H1 (cell line): ENCODE measurements at regions not wholly inside any gene's neighbourhood (a gene's known extent, or its start where the extent isn't known, plus 50 kb on each side); places are given as distances from the start of the nearest gene placed in this dataset.

Experiments used
- CTCF ChIA-PET: fragments of 300-600 bp; sonication (Branson Sonifier 250); formaldehyde crosslinking; loops from one replicate; lab custom pipeline; 2021; ENCODE audit not compliant: partially characterized antibody; lab: Charles Lee
- POLR2A ChIA-PET: fragments of 300-600 bp; sonication (Branson Sonifier 250); formaldehyde crosslinking; loops from one replicate; lab custom pipeline; 2021; ENCODE audit warnings: inconsistent platforms; ENCODE audit not compliant: partially characterized antibody; lab: Charles Lee
- DNase-seq, 2 experiments: peaks; one replicate each; pipeline versions ENCODE4 v3.0.0 to v3.0.0-alpha.2; 2010 to 2022; ENCODE audit warnings: low spot score in 2 of 2, low read depth in 1 of 2, mixed read lengths in 1 of 2
- FAIRE-seq: peaks from 2 replicates; lab custom pipeline; 2011; peaks lifted over from hg19 to GRCh38; lab: Jason Lieb, UNC
- H2AFZ ChIP-seq: 2 replicates; pipeline ENCODE4 v1.8.1; 2012; ENCODE audit warnings: low read length, inconsistent platforms
- H2AK5ac ChIP-seq: 2 replicates; pipeline ENCODE4 v1.6.1; 2013; ENCODE audit warnings: low read depth, low read length
- H2BK120ac ChIP-seq: replicated peaks from 2 replicates; pipeline ENCODE3; 2013; ENCODE audit warnings: low read depth, low read length, inconsistent platforms
- H2BK12ac ChIP-seq: 2 replicates; pipeline ENCODE4 v1.6.1; 2013; ENCODE audit warnings: low read depth, low read length
- H2BK15ac ChIP-seq: 2 replicates; pipeline ENCODE4 v1.6.1; 2013; ENCODE audit warnings: low read length
- H2BK20ac ChIP-seq: 2 replicates; pipeline ENCODE4 v1.6.1; 2013; ENCODE audit warnings: low read length
- H2BK5ac ChIP-seq: 2 replicates; pipeline ENCODE4 v1.6.1; 2013; ENCODE audit warnings: low read depth, low read length
- H3K14ac ChIP-seq: 2 replicates; pipeline ENCODE4 v1.6.1; 2013; ENCODE audit warnings: inconsistent platforms; ENCODE audit not compliant: insufficient read length
- H3K18ac ChIP-seq: 2 replicates; pipeline ENCODE4 v1.6.1; 2013; ENCODE audit warnings: low read length; ENCODE audit errors: extremely low read depth
- H3K23ac ChIP-seq: 2 replicates; pipeline ENCODE4 v1.6.1; 2013; ENCODE audit warnings: inconsistent platforms; ENCODE audit not compliant: insufficient read length
- H3K23me2 ChIP-seq: 2 replicates; pipeline ENCODE4 v1.6.1; 2013; ENCODE audit warnings: low read depth, low read length
- H3K27ac ChIP-seq: 2 replicates; pipeline ENCODE4 v1.6.1; 2011; ENCODE audit warnings: low read depth, low read length, inconsistent platforms
- H3K27me3 ChIP-seq, 4 experiments: replicated peaks in 1 of 4; 1 replicate in 1 of 4; 2 replicates in 3 of 4; pipeline versions ENCODE4 v1.6.1 to v1.8.1; 2011 to 2013; ENCODE audit warnings: low read length in 3 of 4, mild to moderate bottlenecking in 3 of 4, inconsistent platforms in 2 of 4, mixed read lengths in 2 of 4, moderate library complexity in 1 of 4; ENCODE audit not compliant: control insufficient read depth in 3 of 4, insufficient read depth in 3 of 4; ENCODE audit errors: extremely low read depth in 1 of 4
- H3K36me3 ChIP-seq, 4 experiments: 2 replicates each; pipeline versions ENCODE4 v1.6.1 to v1.8.1; 2011 to 2013; ENCODE audit warnings: mild to moderate bottlenecking in 4 of 4, low read length in 3 of 4, moderate library complexity in 2 of 4, control low read depth in 1 of 4, inconsistent platforms in 1 of 4; ENCODE audit not compliant: insufficient read depth in 4 of 4, control insufficient read depth in 2 of 4
- H3K4ac ChIP-seq: replicated peaks from 2 replicates; pipeline ENCODE3; 2013; ENCODE audit warnings: low read length, low read depth, mixed read lengths, inconsistent platforms; ENCODE audit not compliant: insufficient read length
- H3K4me1 ChIP-seq, 4 experiments: replicated peaks in 1 of 4; 1 replicate in 1 of 4; 2 replicates in 3 of 4; pipeline versions ENCODE4 v1.6.1 to v1.8.1; 2011 to 2013; ENCODE audit warnings: low read length in 3 of 4, inconsistent platforms in 2 of 4, mixed read lengths in 1 of 4; ENCODE audit not compliant: insufficient read depth in 4 of 4, control insufficient read depth in 3 of 4
- H3K4me2 ChIP-seq, 2 experiments: 2 replicates each; pipeline versions ENCODE4 v1.6.1 to v1.8.1; 2011 to 2013; ENCODE audit warnings: low read depth in 2 of 2, low read length in 2 of 2, control low read depth in 1 of 2, inconsistent platforms in 1 of 2, mild to moderate bottlenecking in 1 of 2; ENCODE audit not compliant: insufficient read depth in 1 of 2
- H3K4me3 ChIP-seq, 4 experiments: fragments of 200-600, 300-600 bp in 1 of 4; sonication (generic), shearing (Covaris generic), sonication (Bioruptor Twin) in 1 of 4; 2 replicates each; pipeline versions ENCODE4 v1.5.1 to v1.8.1; 2011 to 2016; ENCODE audit warnings: low read length in 4 of 4, low read depth in 3 of 4, control low read depth in 2 of 4, inconsistent platforms in 2 of 4, mild to moderate bottlenecking in 2 of 4, mixed read lengths in 1 of 4, moderate library complexity in 1 of 4; ENCODE audit not compliant: insufficient read depth in 2 of 4; ENCODE audit errors: extremely low read depth in 1 of 4
- H3K56ac ChIP-seq: replicated peaks from 2 replicates; pipeline ENCODE3; 2013; ENCODE audit warnings: low read depth, mild to moderate bottlenecking, mixed read lengths, low read length, inconsistent platforms; ENCODE audit not compliant: insufficient read length
- H3K79me1 ChIP-seq: 2 replicates; pipeline ENCODE4 v1.6.1; 2013; ENCODE audit warnings: low read depth, low read length, control low read depth
- H3K79me2 ChIP-seq, 2 experiments: 2 replicates each; pipeline versions ENCODE4 v1.6.1 to v1.8.1; 2012 to 2013; ENCODE audit warnings: low read length in 2 of 2, mild to moderate bottlenecking in 2 of 2, inconsistent platforms in 1 of 2; ENCODE audit not compliant: insufficient read depth in 2 of 2, control insufficient read depth in 1 of 2
- H3K9ac ChIP-seq, 4 experiments: replicated peaks in 1 of 4; 1 replicate in 1 of 4; 2 replicates in 3 of 4; pipeline versions ENCODE4 v1.6.1 to v1.8.1; 2011 to 2013; ENCODE audit warnings: low read depth in 3 of 4, low read length in 3 of 4, control low read depth in 2 of 4, mild to moderate bottlenecking in 2 of 4, moderate library complexity in 2 of 4, inconsistent platforms in 1 of 4; ENCODE audit errors: extremely low read depth in 1 of 4
- H3K9me3 ChIP-seq, 2 experiments: 2 replicates each; pipeline versions ENCODE4 v1.6.1 to v1.8.1; 2012 to 2013; ENCODE audit warnings: mild to moderate bottlenecking in 2 of 2, moderate library complexity in 2 of 2, control low read depth in 1 of 2, inconsistent platforms in 1 of 2, low read depth in 1 of 2, low read length in 1 of 2, mixed read lengths in 1 of 2; ENCODE audit not compliant: insufficient read depth in 2 of 2
- H4K20me1 ChIP-seq, 2 experiments: replicated peaks in 1 of 2; 2 replicates each; pipeline versions ENCODE3 to v1.8.1; 2011 to 2013; ENCODE audit warnings: inconsistent platforms in 2 of 2, low read length in 2 of 2, mild to moderate bottlenecking in 1 of 2; ENCODE audit not compliant: insufficient read depth in 2 of 2, control insufficient read depth in 1 of 2
- H4K5ac ChIP-seq: 2 replicates; pipeline ENCODE4 v1.6.1; 2013; ENCODE audit warnings: low read length, low read depth, mixed read lengths, inconsistent platforms; ENCODE audit not compliant: insufficient read length
- H4K8ac ChIP-seq: 2 replicates; pipeline ENCODE4 v1.8.0; 2013; ENCODE audit warnings: mild to moderate bottlenecking, moderate library complexity, low read length, inconsistent platforms; ENCODE audit not compliant: insufficient read depth; ENCODE audit errors: extremely low read depth
- H4K91ac ChIP-seq: replicated peaks from 2 replicates; pipeline ENCODE3; 2013; ENCODE audit warnings: low read length, mixed read lengths, inconsistent platforms; ENCODE audit not compliant: insufficient read length
- FOSL1 ChIP-seq: IDR thresholded peaks from 2 replicates; pipeline ENCODE4 v1.6.1; 2011; ENCODE audit warnings: mild to moderate bottlenecking, low read depth, low read length, moderate library complexity; ENCODE audit not compliant: insufficient read depth
- HDAC6 ChIP-seq: IDR thresholded peaks from one replicate; pipeline ENCODE4 v1.7.1; 2012; ENCODE audit warnings: low read depth, mild to moderate bottlenecking, inconsistent platforms, low read length, moderate library complexity
- KDM4A ChIP-seq: IDR thresholded peaks from one replicate; pipeline ENCODE4 v1.7.1; 2012; ENCODE audit warnings: low read depth, mild to moderate bottlenecking, moderate library complexity, low read length, inconsistent platforms; ENCODE audit not compliant: severe bottlenecking
- RFX5 ChIP-seq: IDR thresholded peaks from 2 replicates; pipeline ENCODE4 v1.6.1; 2011; ENCODE audit warnings: low read depth, low read length, improper control_type of control experiment, borderline replicate concordance
- SP4 ChIP-seq: IDR thresholded peaks from 2 replicates; pipeline ENCODE4 v1.6.1; 2012; ENCODE audit warnings: low read length, inconsistent platforms
- WGBS, 2 experiments: shearing (Covaris generic) in 1 of 2; methylation state at CpG; one replicate each; pipeline versions ENCODE4 v1.1.6 to v1.1.7; 2013 to 2015; ENCODE audit warnings: low lambda C conversion rate in 2 of 2, mixed read lengths in 2 of 2, inconsistent platforms in 1 of 2, low coverage in 1 of 2, missing lambda C conversion rate in 1 of 2; ENCODE audit not compliant: insufficient replicate concordance in 2 of 2, insufficient coverage in 1 of 2, insufficient read length in 1 of 2; ENCODE audit errors: extremely low coverage in 1 of 2, missing lambda C conversion rate in 1 of 2; 5-methylcytosine and 5-hydroxymethylcytosine counted together
- TF ChIP-seq, protein P1 (sequence below): IDR thresholded peaks from 2 replicates; pipeline ENCODE4 v1.6.1; 2012; ENCODE audit warnings: inconsistent platforms

DNA sequence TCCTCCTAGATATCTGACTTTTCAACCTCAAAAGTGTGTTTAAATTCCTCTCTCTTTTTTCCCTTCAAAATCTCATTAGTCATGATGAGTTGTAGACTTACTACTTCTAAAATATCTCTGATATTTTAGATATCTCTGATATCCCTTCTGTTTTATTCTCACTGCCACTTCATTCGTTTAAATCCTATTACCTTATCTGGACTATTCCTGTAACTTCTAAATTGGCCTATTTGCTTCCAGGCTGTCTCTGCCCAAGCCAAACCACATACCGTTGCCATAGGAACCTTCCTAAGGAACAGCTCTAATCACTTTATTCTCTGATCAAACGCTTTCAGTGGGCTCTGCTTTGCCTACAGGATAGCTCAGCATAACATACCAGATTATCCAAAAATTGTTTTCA lies 333.1 kb upstream of the CHRM3 start:
- Histone ChIP-seq H3K23me2 (no peaks in the 10 kb centered on the region), H3K36me3 (no peaks in the 10 kb centered on the region)
- no peak for DNase-seq
- TF ChIP-seq FOSL1, result no peak
- no peak for TF ChIP-seq RFX5
- TF ChIP-seq SP4, result no peak
- TF ChIP-seq HDAC6, result no peak
- TF ChIP-seq, protein P1, sequence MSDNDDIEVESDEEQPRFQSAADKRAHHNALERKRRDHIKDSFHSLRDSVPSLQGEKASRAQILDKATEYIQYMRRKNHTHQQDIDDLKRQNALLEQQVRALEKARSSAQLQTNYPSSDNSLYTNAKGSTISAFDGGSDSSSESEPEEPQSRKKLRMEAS, result no peak
- TF ChIP-seq KDM4A, result no peak

More for the DNA sequence above, 333.1 kb upstream of the CHRM3 start:
- H4K8ac ChIP-seq, result no peak overlapping the region
- H3K56ac ChIP-seq, result no peak overlapping the region
- H3K79me2 ChIP-seq, result no peaks in the 10 kb centered on the region
- H3K4me1 ChIP-seq, result no peaks in the 10 kb centered on the region
- H2BK5ac ChIP-seq, result no peak overlapping the region
- H3K27ac ChIP-seq, result no peak overlapping the region
- no peak overlapping the region for H2BK12ac ChIP-seq
- H2BK20ac ChIP-seq, result no peak overlapping the region
- H2AFZ ChIP-seq, result no peak overlapping the region
- no peak overlapping the region for H4K5ac ChIP-seq
- H4K91ac ChIP-seq, result no peak overlapping the region
- POLR2A ChIA-PET, result no interaction called here
- H3K14ac ChIP-seq, result no peak overlapping the region
- H3K4me2 ChIP-seq, result no peak overlapping the region
- no peak overlapping the region for H3K4me3 ChIP-seq
- no peak overlapping the region for H3K4ac ChIP-seq
- no peak overlapping the region for H3K9ac ChIP-seq
- H3K23ac ChIP-seq, result no peak overlapping the region
- H3K9me3 ChIP-seq, result no peaks in the 10 kb centered on the region
- no peak overlapping the region for H2BK15ac ChIP-seq
- H2BK120ac ChIP-seq, result no peak overlapping the region
- H4K20me1 ChIP-seq, result no peaks in the 10 kb centered on the region
- H3K27me3 ChIP-seq, result no peaks in the 10 kb centered on the region
- H3K18ac ChIP-seq, result no peak overlapping the region
- H3K79me1 ChIP-seq, result no peaks in the 10 kb centered on the region
- no peak for FAIRE-seq
- H2AK5ac ChIP-seq, result no peak overlapping the region
- 91% methylated on average over 3 of the region's 3 CpGs; no CpG with 5 or more reads in 1 of the 2 experiments for WGBS, 2 experiments
- CTCF ChIA-PET, result interaction anchor here (0.8 kb wide), 1 partner anchor 31 kb away, joined by 3 read pairs; no protein-coding TSS in a partner anchor
